HUES48 (cell line): ENCODE measurements at regions not wholly inside any gene's neighbourhood (a gene's known extent, or its start where the extent isn't known, plus 50 kb on each side); places are given as distances from the start of the nearest gene placed in this dataset.

Experiments used
- H3K27ac ChIP-seq: one replicate; pipeline ENCODE4 v1.7.0; 2013; ENCODE audit warnings: low read depth, low read length, inconsistent platforms
- H3K27me3 ChIP-seq: 2 replicates; pipeline ENCODE4 v1.6.1; 2013; ENCODE audit warnings: mild to moderate bottlenecking, low read length; ENCODE audit not compliant: control insufficient read depth, insufficient read depth
- H3K36me3 ChIP-seq: 2 replicates; pipeline ENCODE4 v1.6.1; 2013; ENCODE audit warnings: low read length; ENCODE audit not compliant: control insufficient read depth, insufficient read depth
- H3K4me1 ChIP-seq: 2 replicates; pipeline ENCODE4 v1.6.1; 2013; ENCODE audit warnings: mild to moderate bottlenecking, low read length; ENCODE audit not compliant: control insufficient read depth, insufficient read depth
- H3K4me3 ChIP-seq: 2 replicates; pipeline ENCODE4 v1.5.1; 2013; ENCODE audit warnings: mild to moderate bottlenecking, low read depth, low read length
- H3K9ac ChIP-seq: 2 replicates; pipeline ENCODE4 v1.6.1; 2013; ENCODE audit warnings: mild to moderate bottlenecking, low read depth, low read length, moderate library complexity
- H3K9me3 ChIP-seq: 2 replicates; pipeline ENCODE4 v1.6.1; 2013; ENCODE audit warnings: low read length; ENCODE audit not compliant: control insufficient read depth, insufficient read depth

- no peak overlapping the region for H3K9ac ChIP-seq
Measured at GRCh38 chr14:97638864-97639263, 841.7 kb downstream of the VRK1 start.

DNA sequence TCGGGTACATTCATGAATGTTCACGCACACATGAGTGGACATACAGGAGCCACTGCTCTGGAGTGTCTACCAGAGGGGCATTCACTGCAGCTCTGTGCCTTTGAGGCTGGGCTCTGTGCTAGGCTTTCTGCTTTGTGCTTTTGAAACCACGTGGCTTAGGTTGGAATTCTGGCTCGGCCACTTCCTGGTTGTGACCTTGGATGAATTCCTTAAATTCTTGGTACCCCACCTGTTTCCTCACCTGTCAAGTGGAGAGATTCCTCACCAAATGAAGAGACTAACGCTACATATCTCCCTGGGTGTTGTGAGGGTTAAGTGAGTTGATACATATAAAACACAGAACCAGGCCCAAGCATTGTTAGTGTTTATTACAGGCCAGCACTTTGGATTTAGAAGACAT lies 842.8 kb downstream of the VRK1 start:
- Histone ChIP-seq H3K27me3 (no peaks in the 10 kb centered on the region), H3K4me3 (no peak overlapping the region), H3K4me1 (peaks cover 44% of the 10 kb centered on the region), H3K9ac (no peak overlapping the region), H3K9me3 (no peaks in the 10 kb centered on the region), H3K36me3 (no peaks in the 10 kb centered on the region), H3K27ac (no peak overlapping the region)

More at GRCh38 chr14:97638864-97639263, 841.7 kb downstream of the VRK1 start:
- Histone ChIP-seq H3K36me3 (no peaks in the 10 kb centered on the region), H3K4me3 (no peak overlapping the region), H3K9me3 (no peaks in the 10 kb centered on the region), H3K27ac (peak overlapping the region; percentile 6), H3K4me1 (peaks cover 56% of the 10 kb centered on the region), H3K27me3 (no peaks in the 10 kb centered on the region)

GRCh38 chr14:97641827-97642226 lies 844.6 kb downstream of the VRK1 start:
- Histone ChIP-seq H3K27ac (no peak overlapping the region), H3K4me1 (peaks cover 43% of the 10 kb centered on the region), H3K9ac (no peak overlapping the region), H3K36me3 (no peaks in the 10 kb centered on the region), H3K4me3 (no peak overlapping the region), H3K27me3 (no peaks in the 10 kb centered on the region), H3K9me3 (no peaks in the 10 kb centered on the region)

GRCh38 chr14:97642631-97643030 lies 845.4 kb downstream of the VRK1 start:
- no peak overlapping the region for H3K4me3 ChIP-seq
- no peaks in the 10 kb centered on the region for H3K9me3 ChIP-seq
- H3K27ac ChIP-seq: no peak overlapping the region
- no peaks in the 10 kb centered on the region for H3K36me3 ChIP-seq
- no peaks in the 10 kb centered on the region for H3K27me3 ChIP-seq
- H3K4me1 ChIP-seq: peaks cover 35% of the 10 kb centered on the region
- no peak overlapping the region for H3K9ac ChIP-seq

- no peak overlapping the region for H3K4me3 ChIP-seq
- no peaks in the 10 kb centered on the region for H3K9me3 ChIP-seq
- no peaks in the 10 kb centered on the region for H3K27me3 ChIP-seq
- H3K4me1 ChIP-seq: peaks cover 18% of the 10 kb centered on the region
- H3K27ac ChIP-seq: no peak overlapping the region
- no peak overlapping the region for H3K9ac ChIP-seq
- H3K36me3 ChIP-seq: no peaks in the 10 kb centered on the region
Measured at GRCh38 chr14:97644365-97644764, 847.2 kb downstream of the VRK1 start.

GRCh38 chr14:97649752-97650151 lies 852.6 kb downstream of the VRK1 start:
- no peak overlapping the region for H3K4me3 ChIP-seq
- H3K36me3 ChIP-seq: no peaks in the 10 kb centered on the region
- no peak overlapping the region for H3K27ac ChIP-seq
- H3K4me1 ChIP-seq: peaks cover 15% of the 10 kb centered on the region
- H3K27me3 ChIP-seq: no peaks in the 10 kb centered on the region
- no peak overlapping the region for H3K9ac ChIP-seq
- H3K9me3 ChIP-seq: no peaks in the 10 kb centered on the region

GRCh38 chr14:97655169-97655948 lies 858.2 kb downstream of the VRK1 start:
- H3K9me3 ChIP-seq: no peaks in the 10 kb centered on the region
- no peaks in the 10 kb centered on the region for H3K36me3 ChIP-seq
- H3K27me3 ChIP-seq: no peaks in the 10 kb centered on the region
- peak overlapping the region; percentile 22; the same call in 1 of the 2 replicates for H3K4me3 ChIP-seq
- peak overlapping the region; percentile 56 for H3K27ac ChIP-seq
- H3K9ac ChIP-seq: no peak overlapping the region
- H3K4me1 ChIP-seq: peaks cover 29% of the 10 kb centered on the region

DNA sequence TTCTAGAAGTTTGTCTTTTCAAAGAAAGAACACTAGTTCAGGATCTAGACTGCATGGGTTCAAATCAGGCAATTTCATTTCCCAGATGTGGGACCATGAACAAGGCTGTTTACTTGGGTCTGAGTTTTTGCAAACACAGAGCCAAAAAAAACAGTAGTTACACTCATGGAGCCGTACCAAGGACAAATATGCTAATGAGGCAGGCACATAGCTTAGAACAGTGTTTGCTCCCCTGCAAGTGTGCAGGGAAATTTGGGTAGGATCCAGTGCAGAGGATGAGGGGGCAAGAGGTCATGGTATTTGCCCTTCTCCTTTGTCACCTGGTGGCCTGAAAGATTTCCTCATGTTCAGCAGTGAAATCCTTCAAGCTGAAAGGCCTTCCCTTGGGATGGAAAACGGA lies 860.4 kb downstream of the VRK1 start:
- Histone ChIP-seq H3K9me3 (no peaks in the 10 kb centered on the region), H3K4me1 (peaks cover 21% of the 10 kb centered on the region), H3K4me3 (no peak overlapping the region), H3K27ac (no peak overlapping the region), H3K27me3 (no peaks in the 10 kb centered on the region), H3K36me3 (no peaks in the 10 kb centered on the region), H3K9ac (no peak overlapping the region)

- Histone ChIP-seq H3K36me3 (no peaks in the 10 kb centered on the region), H3K27me3 (no peaks in the 10 kb centered on the region), H3K4me1 (peaks cover 17% of the 10 kb centered on the region), H3K4me3 (no peak overlapping the region), H3K9ac (no peak overlapping the region), H3K27ac (no peak overlapping the region), H3K9me3 (no peaks in the 10 kb centered on the region)
Measured at GRCh38 chr14:97687944-97688630, 890.9 kb downstream of the VRK1 start.

- Histone ChIP-seq H3K4me3 (no peak overlapping the region), H3K27ac (no peak overlapping the region), H3K9ac (no peak overlapping the region), H3K4me1 (peaks cover 17% of the 10 kb centered on the region), H3K9me3 (no peaks in the 10 kb centered on the region), H3K36me3 (no peaks in the 10 kb centered on the region), H3K27me3 (no peaks in the 10 kb centered on the region)
Measured at GRCh38 chr14:97688631-97689336, 891.6 kb downstream of the VRK1 start.

DNA sequence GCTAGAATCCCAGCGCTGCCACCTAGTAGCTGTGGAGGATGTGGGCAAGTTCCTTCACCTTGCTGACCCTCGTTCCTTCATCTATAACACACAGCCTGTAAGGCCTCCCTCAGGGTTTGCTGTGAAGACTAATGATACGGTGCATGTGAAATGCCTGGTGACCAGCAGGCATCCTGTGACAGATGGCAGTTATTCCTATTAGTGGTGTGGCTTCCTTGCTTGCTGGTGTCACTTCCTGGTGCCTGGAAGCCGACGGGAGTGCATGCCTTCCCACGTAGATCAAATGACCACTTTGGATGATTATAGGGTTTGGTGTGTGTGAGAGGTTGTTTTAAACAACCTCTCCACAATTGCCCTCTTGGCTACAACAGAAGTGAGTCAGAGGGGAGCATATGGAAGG lies 894.9 kb downstream of the VRK1 start:
- H3K36me3 ChIP-seq: no peaks in the 10 kb centered on the region
- H3K4me3 ChIP-seq: no peak overlapping the region
- H3K27me3 ChIP-seq: no peaks in the 10 kb centered on the region
- no peak overlapping the region for H3K27ac ChIP-seq
- H3K4me1 ChIP-seq: 0 out of 2 replicates have a peak, but pooled peaks cover 5% of the 10 kb centered on the region
- no peak overlapping the region for H3K9ac ChIP-seq
- no peaks in the 10 kb centered on the region for H3K9me3 ChIP-seq
